Ishikawa (cell line): ENCODE measurements at regions not wholly inside any gene's neighbourhood (a gene's known extent, or its start where the extent isn't known, plus 50 kb on each side); places are given as distances from the start of the nearest gene placed in this dataset.

Experiments used
- CEBPB ChIP-seq: IDR thresholded peaks from 2 replicates; pipeline ENCODE4 v1.6.1; 2012
- CREB1 ChIP-seq: IDR thresholded peaks from 2 replicates; pipeline ENCODE4 v1.6.1; 2012; ENCODE audit warnings: low read depth
- EGR1 ChIP-seq: IDR thresholded peaks from 2 replicates; pipeline ENCODE4 v1.6.1; 2012
- EP300 ChIP-seq: IDR thresholded peaks from 2 replicates; pipeline ENCODE4 v1.6.1; 2012; ENCODE audit warnings: borderline replicate concordance
- FOXM1 ChIP-seq: IDR thresholded peaks from 2 replicates; pipeline ENCODE4 v1.6.1; 2012; ENCODE audit warnings: low read depth, borderline replicate concordance
- NFIC ChIP-seq: IDR thresholded peaks from 2 replicates; pipeline ENCODE4 v1.6.1; 2012
- RAD21 ChIP-seq: IDR thresholded peaks from 2 replicates; pipeline ENCODE4 v1.6.1; 2012; ENCODE audit warnings: low read depth
- REST ChIP-seq: IDR thresholded peaks from 2 replicates; pipeline ENCODE4 v1.6.1; 2012; ENCODE audit warnings: low read depth, mild to moderate bottlenecking
- TAF1 ChIP-seq: IDR thresholded peaks from 2 replicates; pipeline ENCODE4 v1.6.1; 2012; ENCODE audit warnings: low read depth, mild to moderate bottlenecking
- TCF12 ChIP-seq: IDR thresholded peaks from 2 replicates; pipeline ENCODE4 v1.6.1; 2012; ENCODE audit warnings: low read depth
- TEAD4 ChIP-seq: IDR thresholded peaks from 2 replicates; pipeline ENCODE4 v1.6.1; 2012
- USF1 ChIP-seq: IDR thresholded peaks from 2 replicates; pipeline ENCODE4 v1.6.1; 2012
- YY1 ChIP-seq: IDR thresholded peaks from 2 replicates; pipeline ENCODE4 v1.6.1; 2012; ENCODE audit warnings: low read depth
- ZBTB7A ChIP-seq: IDR thresholded peaks from 2 replicates; pipeline ENCODE4 v1.6.1; 2012; ENCODE audit warnings: low read depth
- TF ChIP-seq, protein P1 (sequence below): IDR thresholded peaks from 2 replicates; pipeline ENCODE4 v1.6.1; 2012

GRCh38 chr6:156053626-156054025, 598.0 kb upstream of the NOX3 start:
- TF ChIP-seq USF1, result no peak
- TF ChIP-seq EGR1, result no peak
- no peak for TF ChIP-seq TEAD4
- no peak for TF ChIP-seq TCF12
- TF ChIP-seq NFIC, result no peak
- TF ChIP-seq CREB1, result no peak
- TF ChIP-seq ZBTB7A, result no peak
- no peak for TF ChIP-seq EP300
- TF ChIP-seq, protein P1, sequence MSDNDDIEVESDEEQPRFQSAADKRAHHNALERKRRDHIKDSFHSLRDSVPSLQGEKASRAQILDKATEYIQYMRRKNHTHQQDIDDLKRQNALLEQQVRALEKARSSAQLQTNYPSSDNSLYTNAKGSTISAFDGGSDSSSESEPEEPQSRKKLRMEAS, result no peak
- TF ChIP-seq CEBPB, result no peak
- no peak for TF ChIP-seq YY1

GRCh38 chr6:156046841-156047449, 591.3 kb upstream of the NOX3 start:
- TF ChIP-seq ZBTB7A (no peak), TAF1 (no peak), EGR1 (no peak), REST (no peak), EP300 (no peak), USF1 (no peak), NFIC (no peak), CEBPB (no peak), FOXM1 (no peak), RAD21 (no peak), TCF12 (no peak), CREB1 (no peak), YY1 (no peak), TEAD4 (no peak)
- TF ChIP-seq, protein P1, result no peak

DNA sequence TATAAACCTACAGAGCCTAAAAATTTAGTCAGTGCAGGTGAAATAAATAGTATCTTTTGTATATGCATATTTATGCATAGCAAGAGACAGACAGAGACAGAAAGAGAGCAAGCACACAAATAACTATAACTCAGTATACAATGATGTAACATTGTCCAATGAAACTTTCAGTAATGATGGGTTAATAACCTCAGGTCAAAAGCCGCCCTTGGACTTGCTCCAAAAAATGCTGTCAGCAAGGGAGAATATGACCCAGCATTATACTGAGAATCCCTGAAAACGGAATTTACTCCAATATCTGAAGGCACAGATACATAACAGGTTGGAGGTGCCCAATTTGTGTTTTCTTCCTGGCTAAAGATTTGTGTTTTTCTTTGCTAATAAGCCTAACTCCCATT, 590.6 kb upstream of the NOX3 start:
- TF ChIP-seq YY1 (no peak), CREB1 (no peak), TEAD4 (no peak), RAD21 (no peak), NFIC (no peak), USF1 (no peak), TAF1 (no peak), CEBPB (no peak), REST (no peak), ZBTB7A (no peak), FOXM1 (no peak), TCF12 (no peak), EP300 (no peak), EGR1 (no peak)
- TF ChIP-seq, protein P1, result no peak

DNA sequence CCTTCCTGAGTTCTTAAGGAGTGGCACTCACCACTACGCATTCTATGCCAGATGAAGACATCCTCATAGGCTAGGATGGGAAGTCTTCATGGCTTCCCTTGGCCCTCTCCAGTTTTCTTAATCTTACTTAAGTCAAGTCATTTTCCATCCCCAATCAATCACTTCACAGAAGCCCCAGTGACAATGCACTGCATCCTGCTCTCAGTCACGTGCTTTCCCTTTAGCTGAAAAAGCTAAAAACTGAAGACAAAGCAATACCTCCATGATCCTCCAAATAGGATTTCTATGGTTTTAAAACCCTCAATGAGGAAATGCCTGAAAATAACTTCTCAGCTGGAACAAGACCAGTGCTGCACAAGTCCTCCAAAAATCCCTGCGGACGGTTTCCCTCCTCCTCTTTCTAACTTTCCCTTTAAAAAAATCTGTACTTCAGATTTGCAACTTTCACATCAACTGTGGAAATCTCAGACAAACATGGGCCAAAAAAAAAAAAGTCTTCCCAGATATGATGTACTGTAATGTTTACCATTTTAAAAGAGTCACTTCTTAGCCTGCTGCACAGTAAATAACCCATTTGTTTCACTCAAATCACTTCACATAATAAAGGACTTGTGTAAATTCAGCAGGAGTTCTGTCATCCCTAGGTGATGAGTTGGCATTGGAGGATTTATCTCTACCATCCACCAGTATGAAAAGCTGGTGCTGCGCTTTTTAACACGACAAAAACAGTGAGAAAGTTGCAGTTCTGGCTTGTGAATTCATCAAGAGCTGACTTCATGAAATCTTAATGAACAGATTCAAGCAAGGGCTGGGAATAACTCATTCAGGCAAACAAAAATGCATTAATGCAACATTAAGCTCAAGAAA, 590.0 kb upstream of the NOX3 start:
- no peak for TF ChIP-seq RAD21
- TF ChIP-seq TCF12, result no peak
- TF ChIP-seq USF1, result no peak
- TF ChIP-seq CEBPB, result no peak
- TF ChIP-seq ZBTB7A, result no peak
- TF ChIP-seq, protein P1, result no peak
- no peak for TF ChIP-seq FOXM1
- TF ChIP-seq YY1, result no peak
- no peak for TF ChIP-seq TAF1
- TF ChIP-seq EP300, result no peak
